ENCODE measurements at regions not wholly inside any gene's neighbourhood (a gene's known extent, or its start where the extent isn't known, plus 50 kb on each side); places are given as distances from the start of the nearest gene placed in this dataset.

GRCh38 chr4:121237069-121237399, 72.9 kb upstream of the TNIP3 start:
- no peaks in the 10 kb centered on the region for H3K27me3 ChIP-seq
- no peak for DNase-seq
- H3K36me3 ChIP-seq: no peaks in the 10 kb centered on the region
- intact Hi-C loops (cut with DNase I; ENCODE audit: low total_unique reads): no loop called here
- H3K9me3 ChIP-seq: peaks cover 0 to 6% (median 0%) of the 10 kb centered on the region in 4 donors
- no peak overlapping the region for H3K4me3 ChIP-seq
- no peak overlapping the region for H3K27ac ChIP-seq
- TF ChIP-seq POLR2A (IDR thresholded peaks at IDR 0.05) (no peak), EP300 (IDR thresholded peaks at IDR 0.05) (no peak), POLR2AphosphoS5 (IDR thresholded peaks at IDR 0.05) (no peak)
- TF ChIP-seq, protein P1, sequence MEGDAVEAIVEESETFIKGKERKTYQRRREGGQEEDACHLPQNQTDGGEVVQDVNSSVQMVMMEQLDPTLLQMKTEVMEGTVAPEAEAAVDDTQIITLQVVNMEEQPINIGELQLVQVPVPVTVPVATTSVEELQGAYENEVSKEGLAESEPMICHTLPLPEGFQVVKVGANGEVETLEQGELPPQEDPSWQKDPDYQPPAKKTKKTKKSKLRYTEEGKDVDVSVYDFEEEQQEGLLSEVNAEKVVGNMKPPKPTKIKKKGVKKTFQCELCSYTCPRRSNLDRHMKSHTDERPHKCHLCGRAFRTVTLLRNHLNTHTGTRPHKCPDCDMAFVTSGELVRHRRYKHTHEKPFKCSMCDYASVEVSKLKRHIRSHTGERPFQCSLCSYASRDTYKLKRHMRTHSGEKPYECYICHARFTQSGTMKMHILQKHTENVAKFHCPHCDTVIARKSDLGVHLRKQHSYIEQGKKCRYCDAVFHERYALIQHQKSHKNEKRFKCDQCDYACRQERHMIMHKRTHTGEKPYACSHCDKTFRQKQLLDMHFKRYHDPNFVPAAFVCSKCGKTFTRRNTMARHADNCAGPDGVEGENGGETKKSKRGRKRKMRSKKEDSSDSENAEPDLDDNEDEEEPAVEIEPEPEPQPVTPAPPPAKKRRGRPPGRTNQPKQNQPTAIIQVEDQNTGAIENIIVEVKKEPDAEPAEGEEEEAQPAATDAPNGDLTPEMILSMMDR (IDR thresholded peaks at IDR 0.05): no peak
- no peaks in the 10 kb centered on the region for H3K4me1 ChIP-seq
- WGBS, 5 donors: 71 to 90% (median 86%) methylated on average over 2 of the region's 2 CpGs

DNA sequence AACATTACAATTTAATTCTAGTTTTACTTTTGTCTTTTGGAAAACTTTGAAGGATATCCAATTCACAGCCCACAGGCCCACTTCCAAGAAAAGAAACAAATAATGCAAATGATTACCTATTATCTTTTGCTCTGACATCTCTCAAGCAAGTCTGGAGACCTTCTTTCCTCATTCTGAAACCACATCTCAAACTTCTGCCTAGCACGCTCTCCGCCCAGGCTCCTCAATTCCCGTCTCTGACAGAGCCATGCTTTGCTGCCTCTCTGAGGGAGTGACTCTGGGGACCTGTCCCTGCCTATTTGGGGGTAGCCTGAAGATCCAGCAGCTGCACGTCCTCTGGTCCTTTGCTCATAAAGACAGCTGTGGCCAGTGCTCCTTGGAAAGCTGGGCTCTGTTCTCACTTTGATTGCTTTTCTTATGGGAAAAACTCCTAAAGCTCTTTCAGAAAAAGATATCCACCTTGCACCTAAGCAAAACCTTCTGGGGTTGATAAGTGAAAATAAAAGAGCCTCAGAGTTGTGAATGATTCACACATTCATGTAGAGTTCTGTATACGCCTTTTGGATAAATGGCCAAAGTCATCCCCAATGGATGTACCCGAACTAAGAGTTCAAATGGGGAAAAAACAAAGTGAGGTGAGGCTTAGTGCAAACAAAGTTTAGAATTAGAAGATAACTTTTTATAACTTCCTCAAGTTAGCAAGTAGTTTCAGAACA, 72.4 kb upstream of the TNIP3 start:
- Histone ChIP-seq H3K27me3 (no peaks in the 10 kb centered on the region), H3K9me3 (peaks cover 0 to 6% (median 0%) of the 10 kb centered on the region in 4 donors), H3K4me3 (no peak overlapping the region), H3K36me3 (no peaks in the 10 kb centered on the region), H3K4me1 (no peaks in the 10 kb centered on the region), H3K27ac (no peak overlapping the region)
- 74 to 87% (median 81%) methylated on average over 6 of the region's 6 CpGs for WGBS, 5 donors
- TF ChIP-seq, protein P1 (IDR thresholded peaks at IDR 0.05): no peak
- TF ChIP-seq POLR2AphosphoS5 (IDR thresholded peaks at IDR 0.05): no peak
- TF ChIP-seq EP300 (IDR thresholded peaks at IDR 0.05): no peak
- TF ChIP-seq POLR2A (IDR thresholded peaks at IDR 0.05): no peak
- intact Hi-C loops (cut with DNase I; ENCODE audit: low total_unique reads): no loop called here
- no peak for DNase-seq

DNA sequence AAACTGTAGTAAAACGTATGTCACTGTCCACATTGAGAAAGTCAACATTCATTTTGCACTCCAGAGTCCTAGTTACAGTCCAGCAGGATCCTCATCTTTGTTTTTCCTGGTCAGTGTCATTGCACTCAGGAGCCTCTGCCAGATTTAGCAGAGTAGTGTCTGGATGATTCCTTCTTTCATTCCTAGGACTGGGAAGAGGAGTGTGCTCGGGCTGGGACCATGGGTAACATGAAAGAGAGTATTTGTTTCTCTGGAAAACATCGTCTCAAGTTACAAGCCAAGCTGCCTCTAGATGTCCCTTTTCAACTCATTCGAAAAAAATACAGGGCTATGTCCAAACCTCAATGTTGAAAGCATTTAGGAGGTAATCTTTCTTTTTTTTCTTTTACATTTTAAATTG, 69.9 kb upstream of the TNIP3 start:
- Histone ChIP-seq H3K9me3 (peaks cover 0 to 6% (median 0%) of the 10 kb centered on the region in 4 donors), H3K4me1 (no peaks in the 10 kb centered on the region), H3K4me3 (no peak overlapping the region), H3K27ac (no peak overlapping the region), H3K27me3 (no peaks in the 10 kb centered on the region), H3K36me3 (no peaks in the 10 kb centered on the region)
- WGBS, 5 donors: 38 to 54% (median 49%) methylated on average over 4 of the region's 4 CpGs
- intact Hi-C loops (cut with DNase I; ENCODE audit: low total_unique reads): no loop called here
- no peak for TF ChIP-seq EP300 (IDR thresholded peaks at IDR 0.05)
- no peak for TF ChIP-seq POLR2AphosphoS5 (IDR thresholded peaks at IDR 0.05)
- TF ChIP-seq, protein P1 (IDR thresholded peaks at IDR 0.05): no peak
- no peak for TF ChIP-seq POLR2A (IDR thresholded peaks at IDR 0.05)
- DNase-seq: no peak

DNA sequence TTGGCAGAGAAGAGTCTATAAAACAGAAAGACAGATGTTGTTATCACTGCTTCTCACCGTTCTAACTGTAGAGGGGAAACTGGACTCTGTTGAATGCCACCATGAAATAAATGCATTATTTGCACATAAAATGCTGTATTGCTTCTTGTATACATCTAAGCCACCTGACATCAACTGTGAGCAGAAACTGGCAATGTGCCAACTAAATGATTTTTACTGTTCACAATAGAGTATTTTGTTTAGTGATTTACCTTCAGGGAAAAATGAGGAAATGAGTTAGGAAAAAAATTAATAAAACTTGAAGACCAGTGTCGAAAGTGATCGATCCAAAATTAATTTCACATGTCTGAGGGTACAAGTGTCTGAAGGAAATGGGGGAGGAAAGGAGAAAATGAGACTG, 65.9 kb upstream of the TNIP3 start:
- Histone ChIP-seq H3K36me3 (no peaks in the 10 kb centered on the region), H3K4me1 (no peaks in the 10 kb centered on the region), H3K4me3 (no peak overlapping the region), H3K9me3 (no peaks in the 10 kb centered on the region), H3K27me3 (no peaks in the 10 kb centered on the region), H3K27ac (no peak overlapping the region)
- DNase-seq: no peak
- 78 to 90% (median 86%) methylated on average over 3 of the region's 3 CpGs for WGBS, 5 donors
- TF ChIP-seq, protein P1 (IDR thresholded peaks at IDR 0.05): no peak
- TF ChIP-seq POLR2AphosphoS5 (IDR thresholded peaks at IDR 0.05): no peak
- no peak for TF ChIP-seq POLR2A (IDR thresholded peaks at IDR 0.05)
- no peak for TF ChIP-seq EP300 (IDR thresholded peaks at IDR 0.05)
- intact Hi-C loops (cut with DNase I; ENCODE audit: low total_unique reads): no loop called here

All from stomach (tissue), 8 donors.